Endothelial cell of hepatic sinusoid (primary cell): ENCODE measurements at regions not wholly inside any gene's neighbourhood (a gene's known extent, or its start where the extent isn't known, plus 50 kb on each side); places are given as distances from the start of the nearest gene placed in this dataset.

Source experiments
- in situ Hi-C: cut with HindIII; loops from 2 replicates; pipeline ENCODE4 v1.10.0; 2017; ENCODE audit warnings: low sequenced_read_pairs

- in situ Hi-C loops, result no loop called here
These were observed 393.7 kb upstream of the RAB6C start for GRCh38 chr2:129585760-129586159.

- in situ Hi-C loops, result no loop called here
These were observed 391.9 kb upstream of the RAB6C start for GRCh38 chr2:129587426-129588064.

GRCh38 chr2:129604560-129604959, 374.9 kb upstream of the RAB6C start:
- in situ Hi-C loops, result no loop called here

DNA sequence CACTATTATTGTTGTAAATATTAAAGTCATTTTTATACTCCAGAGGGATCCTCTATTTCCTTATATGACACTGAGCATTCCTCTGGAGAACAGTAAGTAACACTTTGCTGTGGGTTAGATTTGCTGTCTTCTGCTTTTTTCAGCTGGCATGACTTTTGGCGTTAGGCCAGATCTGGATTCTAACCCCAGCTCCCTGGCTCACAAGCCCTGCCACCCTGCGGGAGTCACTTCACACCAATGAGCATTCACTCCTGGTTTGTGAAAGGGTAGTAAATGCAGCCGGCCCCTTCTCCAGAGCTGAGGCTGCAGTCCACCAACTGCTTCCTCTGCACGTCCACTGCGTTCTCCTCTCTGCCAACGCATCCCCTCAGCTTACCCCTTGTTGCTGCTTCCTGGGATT, 373.8 kb upstream of the RAB6C start:
- in situ Hi-C loops, result no loop called here

GRCh38 chr2:129606496-129607270, 372.8 kb upstream of the RAB6C start:
- in situ Hi-C loops, result no loop called here

DNA sequence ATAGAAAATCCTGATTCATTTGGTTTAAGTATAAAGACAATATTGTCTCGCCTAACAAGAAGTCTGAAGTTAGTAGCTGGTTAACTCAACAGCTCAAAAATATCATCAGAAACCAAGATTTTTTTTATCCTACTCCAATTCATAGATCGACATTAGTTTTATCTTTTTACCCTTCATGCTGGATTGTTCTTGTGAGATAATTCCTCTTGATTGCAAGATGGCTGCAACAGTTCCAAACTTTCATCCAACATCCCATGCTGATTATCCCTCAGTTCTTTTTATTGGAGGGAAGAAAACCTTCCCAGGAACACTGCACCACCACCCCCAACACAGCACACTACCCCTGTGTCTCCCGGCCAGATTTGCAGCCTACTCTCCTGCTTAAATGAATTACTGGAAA, 370.2 kb upstream of the RAB6C start:
- in situ Hi-C loops, result no loop called here

GRCh38 chr2:129610766-129611165, 368.7 kb upstream of the RAB6C start:
- in situ Hi-C loops, result no loop called here

GRCh38 chr2:129611471-129611870, 368.0 kb upstream of the RAB6C start:
- in situ Hi-C loops, result no loop called here

DNA sequence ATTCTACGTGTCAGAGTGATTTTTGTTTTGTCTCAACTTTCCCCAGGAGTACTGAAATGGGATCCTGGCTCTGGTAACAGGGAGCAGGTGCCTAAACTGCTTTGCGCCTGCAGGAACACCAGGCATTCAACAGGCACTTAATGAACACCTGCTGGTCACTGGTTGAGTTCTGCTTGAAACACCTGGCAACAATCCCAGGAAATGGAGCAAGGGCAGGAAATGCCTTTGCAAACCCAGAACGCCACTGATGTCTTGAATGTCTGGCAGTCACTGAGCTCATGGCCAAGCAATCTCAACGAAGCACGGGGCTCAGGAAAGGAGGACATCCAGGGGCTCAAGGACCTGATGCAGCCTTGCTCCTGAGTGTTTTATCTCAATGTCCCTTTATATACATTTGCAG, 360.0 kb upstream of the RAB6C start:
- in situ Hi-C loops, result no loop called here

GRCh38 chr2:129620411-129620810, 359.1 kb upstream of the RAB6C start:
- in situ Hi-C loops, result no loop called here

- in situ Hi-C loops, result no loop called here
These were observed 355.7 kb upstream of the RAB6C start for GRCh38 chr2:129623783-129624182.

- in situ Hi-C loops, result no loop called here
These were observed 352.0 kb upstream of the RAB6C start for GRCh38 chr2:129627437-129627836.

- in situ Hi-C loops, result no loop called here
These were observed 342.8 kb upstream of the RAB6C start for GRCh38 chr2:129636692-129637091.

DNA sequence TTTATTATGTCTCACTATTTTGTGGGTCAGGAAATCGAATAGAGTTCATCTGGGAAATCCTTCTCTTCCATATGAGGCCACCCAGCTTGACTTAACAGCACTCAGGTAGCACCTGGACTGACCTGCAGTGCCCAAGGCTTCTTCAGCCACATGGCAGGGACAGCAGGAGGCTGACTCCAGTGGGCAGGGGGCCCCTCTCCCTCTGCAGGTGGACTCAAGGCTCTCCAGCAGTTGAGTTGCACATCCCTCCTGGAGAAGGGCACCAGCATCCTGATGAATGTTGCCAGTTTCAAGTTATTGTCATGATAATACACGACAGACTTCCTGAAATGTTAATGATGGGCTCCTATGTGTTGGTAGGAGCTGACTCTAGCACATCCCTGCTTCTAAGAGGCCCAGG, 338.1 kb upstream of the RAB6C start:
- in situ Hi-C loops, result no loop called here

- in situ Hi-C loops, result no loop called here
These were observed 336.9 kb upstream of the RAB6C start for GRCh38 chr2:129642526-129643043.

GRCh38 chr2:129645335-129645734, 334.1 kb upstream of the RAB6C start:
- in situ Hi-C loops, result no loop called here

DNA sequence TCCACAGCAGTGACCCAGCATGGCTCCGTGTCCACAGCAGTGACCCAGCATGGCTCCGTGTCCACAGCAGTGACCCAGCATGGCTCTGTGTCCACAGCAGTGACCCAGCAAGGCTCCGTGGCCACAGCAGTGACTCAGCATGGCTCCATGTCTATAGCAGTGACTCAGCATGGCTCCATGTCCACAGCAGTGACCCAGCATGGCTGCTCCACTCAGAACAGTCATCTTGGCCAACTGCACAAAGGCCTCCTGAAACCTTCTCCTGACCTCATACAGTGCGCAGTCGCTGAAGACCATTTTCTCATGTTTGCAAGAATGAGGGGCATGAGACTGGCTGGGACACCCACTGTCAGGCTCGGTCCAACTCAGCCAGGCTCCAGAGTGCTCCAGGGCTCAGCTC, 333.4 kb upstream of the RAB6C start:
- in situ Hi-C loops, result no loop called here

DNA sequence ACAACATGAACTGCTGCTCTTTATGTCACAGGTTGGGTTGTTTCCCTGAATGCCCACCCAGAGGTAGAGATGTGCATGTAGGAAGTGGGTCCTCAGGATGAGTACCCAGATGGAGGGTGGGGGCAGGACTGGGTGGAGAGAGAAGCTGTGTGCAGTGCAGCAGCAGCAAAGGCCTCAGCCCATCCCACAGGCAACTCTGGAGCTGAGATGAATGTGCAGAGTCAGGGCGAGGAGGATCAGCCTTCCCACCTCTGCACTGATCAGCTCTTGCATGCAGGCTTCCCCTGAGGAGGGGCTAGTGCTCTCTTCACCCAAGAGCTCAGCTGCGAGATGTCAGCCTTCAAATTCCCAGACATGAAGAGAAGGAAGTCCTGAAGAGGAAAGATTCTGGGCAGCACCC, 326.2 kb upstream of the RAB6C start:
- in situ Hi-C loops, result no loop called here

DNA sequence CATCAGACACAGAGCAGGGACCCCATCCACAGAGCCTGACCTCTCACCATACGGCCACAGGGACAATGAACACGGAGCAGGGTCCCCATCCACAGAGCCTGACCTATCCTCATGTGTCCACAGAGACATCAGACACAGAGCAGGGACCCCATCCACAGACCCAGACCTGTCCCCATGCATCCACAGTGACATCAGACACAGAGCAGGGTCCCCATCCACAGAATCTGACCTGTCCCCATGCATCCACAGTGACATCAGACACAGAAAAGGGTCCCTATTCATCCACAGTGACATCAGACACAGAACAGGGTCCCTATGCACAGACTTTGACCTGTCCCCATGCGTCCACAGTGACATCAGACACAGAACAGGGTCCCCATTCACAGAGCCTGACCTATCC, 325.1 kb upstream of the RAB6C start:
- in situ Hi-C loops, result no loop called here

DNA sequence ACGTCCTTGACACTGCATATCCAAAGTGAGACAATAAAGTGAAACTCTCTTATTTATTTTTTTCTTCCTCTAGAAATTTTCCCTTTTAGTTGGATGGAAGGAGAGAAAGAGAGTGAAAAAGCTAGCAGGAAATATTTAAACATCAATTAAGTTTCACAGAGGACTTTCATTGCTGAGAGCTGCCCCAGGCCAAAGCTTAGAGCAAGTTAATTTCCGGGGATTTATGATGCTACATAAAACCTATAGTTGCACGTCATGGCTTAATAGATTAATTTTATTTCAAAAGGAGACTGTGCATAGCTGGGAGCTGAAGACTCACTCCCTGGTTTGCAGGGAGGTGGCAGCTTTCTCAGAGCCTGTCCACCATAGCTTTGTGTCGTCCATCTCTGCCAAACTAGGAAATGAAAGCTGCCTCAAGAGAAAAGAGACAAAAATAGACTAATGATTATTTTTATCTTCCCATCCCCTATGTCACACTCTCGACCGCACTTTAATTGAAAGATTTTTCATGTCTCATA, 323.3 kb upstream of the RAB6C start:
- in situ Hi-C loops, result no loop called here

GRCh38 chr2:129658430-129658829, 321.0 kb upstream of the RAB6C start:
- in situ Hi-C loops, result no loop called here

GRCh38 chr2:129661935-129662334, 317.5 kb upstream of the RAB6C start:
- in situ Hi-C loops, result no loop called here
